IPS DF 6.9 (cell line): ENCODE measurements at regions not wholly inside any gene's neighbourhood (a gene's known extent, or its start where the extent isn't known, plus 50 kb on each side); places are given as distances from the start of the nearest gene placed in this dataset.
A peak's percentile ranks its signal among the peaks of the same experiment; 100 is the strongest.

Source experiments
- DNase-seq: peaks from one replicate; pipeline ENCODE4 v3.0.0-alpha.2; 2013; ENCODE audit warnings: low read depth, low spot score
- H3K27ac ChIP-seq: one replicate; pipeline ENCODE4 v1.5.1; 2013; ENCODE audit warnings: low read length, control low read depth
- H3K27me3 ChIP-seq: 2 replicates; pipeline ENCODE4 v1.6.1; 2013; ENCODE audit warnings: mild to moderate bottlenecking, low read length; ENCODE audit not compliant: control insufficient read depth, insufficient read depth
- H3K36me3 ChIP-seq: 2 replicates; pipeline ENCODE4 v1.6.1; 2013; ENCODE audit warnings: low read length; ENCODE audit not compliant: control insufficient read depth, insufficient read depth
- H3K4me1 ChIP-seq: 2 replicates; pipeline ENCODE4 v1.6.1; 2013; ENCODE audit warnings: low read length; ENCODE audit not compliant: control insufficient read depth, insufficient read depth
- H3K4me3 ChIP-seq: 2 replicates; pipeline ENCODE4 v1.5.1; 2013; ENCODE audit warnings: mild to moderate bottlenecking, low read length
- H3K9me3 ChIP-seq: 2 replicates; pipeline ENCODE4 v1.6.1; 2013; ENCODE audit warnings: low read length, inconsistent platforms; ENCODE audit not compliant: control insufficient read depth, insufficient read depth
- WGBS: extraction: QIAGEN DNeasy Blood & Tissue Kit; methylation state at CpG from one replicate; pipeline ENCODE4 v1.1.7; 2013; ENCODE audit warnings: mixed read lengths, missing lambda C conversion rate; ENCODE audit not compliant: insufficient read length, insufficient coverage; 5-methylcytosine and 5-hydroxymethylcytosine counted together

DNA sequence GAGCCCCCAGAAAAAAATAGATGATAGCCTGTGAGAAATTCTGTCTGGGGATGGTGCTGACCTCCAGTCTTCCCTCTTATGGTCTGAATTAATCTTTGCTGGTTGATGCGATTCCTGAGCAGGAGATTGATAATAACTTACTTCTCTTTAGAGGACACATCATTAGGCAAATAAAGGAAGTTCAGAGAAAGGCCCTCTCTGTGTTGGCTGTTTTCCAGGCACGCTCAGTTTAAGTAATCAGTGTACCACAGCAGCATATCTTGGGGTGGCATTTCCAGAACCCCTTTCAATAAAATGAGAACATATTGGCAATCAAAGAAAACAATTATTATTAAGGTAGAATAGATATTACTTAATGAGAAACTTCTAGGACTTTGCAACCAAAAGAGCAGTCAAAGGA, 1129.3 kb upstream of the RAG2 start:
- no peak overlapping the region for H3K4me3 ChIP-seq
- DNase-seq: no peak
- H3K27me3 ChIP-seq: no peaks in the 10 kb centered on the region
- no CpG with 5 or more reads among the region's 2 CpGs for WGBS
- H3K9me3 ChIP-seq: no peaks in the 10 kb centered on the region
- H3K36me3 ChIP-seq: no peaks in the 10 kb centered on the region
- no peak overlapping the region for H3K27ac ChIP-seq
- H3K4me1 ChIP-seq: no peaks in the 10 kb centered on the region

DNA sequence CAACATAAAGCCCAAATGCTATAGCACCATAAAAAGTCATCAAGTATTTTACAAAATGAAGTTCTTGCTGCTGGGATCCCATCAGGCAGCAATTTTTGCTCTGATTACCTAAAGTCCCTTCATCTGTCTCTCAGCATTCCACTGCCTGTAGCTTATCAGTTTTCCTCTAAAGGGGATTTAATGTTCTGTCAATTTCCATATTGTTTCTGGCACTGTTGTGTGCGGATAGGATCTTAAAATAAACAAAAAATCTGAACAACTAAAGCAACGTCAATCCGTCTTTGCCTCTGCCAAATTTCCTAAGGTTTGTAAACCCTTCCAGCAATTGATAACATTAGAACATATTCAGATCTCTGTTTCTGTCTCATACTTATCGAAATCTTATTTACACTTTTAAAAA, 1126.3 kb upstream of the RAG2 start:
- no peaks in the 10 kb centered on the region for H3K9me3 ChIP-seq
- no peak overlapping the region for H3K4me3 ChIP-seq
- no CpG with 5 or more reads among the region's 4 CpGs for WGBS
- no peak for DNase-seq
- no peak overlapping the region for H3K27ac ChIP-seq
- H3K27me3 ChIP-seq: no peaks in the 10 kb centered on the region
- H3K4me1 ChIP-seq: no peaks in the 10 kb centered on the region
- H3K36me3 ChIP-seq: no peaks in the 10 kb centered on the region

DNA sequence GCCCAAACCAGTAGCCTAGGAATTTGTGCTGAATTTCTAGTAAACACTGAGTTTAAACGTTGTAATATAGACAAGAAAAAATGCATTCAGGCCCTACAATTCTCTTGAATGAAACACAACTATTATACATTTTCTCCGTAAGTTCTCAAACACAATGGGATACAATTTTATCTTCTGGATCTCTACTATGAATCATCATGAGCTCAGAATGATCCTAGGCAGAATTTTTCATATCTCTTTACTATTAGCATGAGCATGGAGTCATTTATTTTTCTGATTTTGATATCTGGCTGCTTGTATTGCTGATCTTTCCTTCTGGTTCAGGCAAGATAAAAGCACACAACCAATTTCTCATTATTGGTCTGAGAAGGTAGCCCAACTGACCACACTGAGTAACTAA, 1123.4 kb upstream of the RAG2 start:
- Histone ChIP-seq H3K4me3 (no peak overlapping the region), H3K27ac (no peak overlapping the region), H3K36me3 (no peaks in the 10 kb centered on the region), H3K9me3 (no peaks in the 10 kb centered on the region), H3K27me3 (no peaks in the 10 kb centered on the region), H3K4me1 (no peaks in the 10 kb centered on the region)
- no CpG with 5 or more reads among the region's 2 CpGs for WGBS
- DNase-seq: no peak

DNA sequence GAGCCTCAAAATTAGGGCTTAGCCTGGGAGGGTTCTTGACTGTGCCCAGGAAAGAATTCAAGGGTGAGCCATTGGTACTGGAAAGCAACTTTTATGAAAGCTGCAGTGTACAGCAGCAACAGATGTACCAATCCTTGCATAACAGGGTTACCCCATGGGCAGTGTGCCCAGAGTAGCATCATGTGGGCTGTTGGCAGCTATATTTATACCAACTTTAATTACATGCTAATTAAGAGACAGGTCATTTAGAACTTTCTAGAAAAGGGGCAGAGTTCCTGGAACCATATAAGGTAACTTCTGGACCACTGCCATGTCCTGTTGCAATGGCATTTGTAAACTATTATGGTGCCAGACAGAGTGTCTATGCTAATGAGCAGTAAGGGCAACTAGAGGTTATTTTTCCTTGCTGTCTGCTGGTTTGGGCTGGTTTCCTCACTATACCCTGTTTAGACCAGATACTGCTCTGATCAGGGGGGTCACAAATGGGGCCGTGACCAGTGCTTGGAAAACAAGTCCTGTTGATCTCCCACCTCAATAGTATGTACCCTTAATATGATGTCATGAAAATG, 1120.5 kb upstream of the RAG2 start:
- no peak for DNase-seq
- WGBS: no CpG with 5 or more reads among the region's 1 CpG
- no peaks in the 10 kb centered on the region for H3K4me1 ChIP-seq
- H3K27ac ChIP-seq: no peak overlapping the region
- no peaks in the 10 kb centered on the region for H3K36me3 ChIP-seq
- no peaks in the 10 kb centered on the region for H3K27me3 ChIP-seq
- no peak overlapping the region for H3K4me3 ChIP-seq
- no peaks in the 10 kb centered on the region for H3K9me3 ChIP-seq

DNA sequence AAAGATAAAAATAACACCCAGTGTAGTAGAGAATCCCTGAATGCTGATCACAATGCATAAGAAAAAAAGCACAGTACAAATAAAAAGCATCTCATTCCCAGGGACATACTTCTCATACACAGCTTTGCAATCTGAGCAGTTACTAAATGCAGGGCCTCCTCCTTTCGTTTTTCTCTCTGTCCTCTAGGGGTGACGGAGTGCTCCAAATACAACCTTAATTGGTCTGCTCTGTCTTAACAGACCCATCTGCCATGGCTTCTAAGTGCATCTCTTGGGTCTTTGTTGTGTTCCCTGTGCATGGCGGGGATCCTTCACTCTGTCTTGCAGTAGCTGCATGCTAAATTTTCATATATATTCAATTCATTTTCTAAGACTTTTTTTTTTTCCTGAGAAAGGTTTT, 1114.2 kb upstream of the RAG2 start:
- H3K4me1 ChIP-seq: no peaks in the 10 kb centered on the region
- H3K27me3 ChIP-seq: no peaks in the 10 kb centered on the region
- H3K9me3 ChIP-seq: no peaks in the 10 kb centered on the region
- WGBS: no CpG with 5 or more reads among the region's 3 CpGs
- H3K4me3 ChIP-seq: no peak overlapping the region
- DNase-seq: peak; percentile 27
- no peaks in the 10 kb centered on the region for H3K36me3 ChIP-seq
- H3K27ac ChIP-seq: no peak overlapping the region

DNA sequence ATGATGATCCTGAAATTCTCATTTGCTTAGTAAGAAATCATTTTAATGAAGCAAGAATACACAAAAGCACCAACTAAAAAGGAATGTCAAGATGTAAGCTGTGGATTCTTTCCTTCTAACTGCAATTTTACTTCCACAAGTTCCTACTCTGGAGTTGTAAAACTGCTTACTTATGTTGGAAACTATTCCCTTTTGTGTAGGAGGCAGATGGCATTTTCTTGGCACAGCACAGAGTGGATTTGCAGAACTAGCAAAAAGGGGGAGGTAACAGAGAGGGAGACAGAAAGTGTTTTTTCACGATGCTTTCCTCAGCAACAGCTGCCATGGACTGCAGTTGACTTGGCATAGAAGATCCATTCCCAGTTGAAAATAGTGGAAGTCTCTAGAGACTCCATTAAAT, 1112.0 kb upstream of the RAG2 start:
- H3K27ac ChIP-seq: no peak overlapping the region
- H3K9me3 ChIP-seq: no peaks in the 10 kb centered on the region
- WGBS: no CpG with 5 or more reads among the region's 1 CpG
- no peak overlapping the region for H3K4me3 ChIP-seq
- H3K27me3 ChIP-seq: no peaks in the 10 kb centered on the region
- H3K36me3 ChIP-seq: no peaks in the 10 kb centered on the region
- H3K4me1 ChIP-seq: no peaks in the 10 kb centered on the region
- DNase-seq: no peak

DNA sequence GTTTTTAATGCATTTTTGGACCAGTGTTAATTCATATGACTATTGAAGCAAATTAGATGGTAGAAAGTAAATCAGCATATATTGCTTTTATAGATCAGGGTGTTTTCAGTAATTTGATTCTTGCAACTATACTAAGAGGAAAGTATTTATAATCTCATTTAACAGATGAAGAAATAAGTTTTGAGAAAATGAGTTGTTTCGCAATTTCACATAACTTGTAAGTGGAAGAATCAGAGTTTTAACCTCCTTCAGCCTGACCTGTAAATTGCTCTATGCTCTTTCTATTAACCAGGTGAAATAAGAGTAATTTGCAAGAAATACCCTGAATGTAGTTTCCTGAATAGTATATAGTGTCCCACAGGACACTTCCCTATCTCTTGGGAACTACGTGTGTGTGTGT, 1106.8 kb upstream of the RAG2 start:
- Histone ChIP-seq H3K27me3 (no peaks in the 10 kb centered on the region), H3K36me3 (no peaks in the 10 kb centered on the region), H3K27ac (no peak overlapping the region), H3K4me1 (no peaks in the 10 kb centered on the region), H3K9me3 (no peaks in the 10 kb centered on the region), H3K4me3 (no peak overlapping the region)
- no CpG with 5 or more reads among the region's 2 CpGs for WGBS
- DNase-seq: no peak

DNA sequence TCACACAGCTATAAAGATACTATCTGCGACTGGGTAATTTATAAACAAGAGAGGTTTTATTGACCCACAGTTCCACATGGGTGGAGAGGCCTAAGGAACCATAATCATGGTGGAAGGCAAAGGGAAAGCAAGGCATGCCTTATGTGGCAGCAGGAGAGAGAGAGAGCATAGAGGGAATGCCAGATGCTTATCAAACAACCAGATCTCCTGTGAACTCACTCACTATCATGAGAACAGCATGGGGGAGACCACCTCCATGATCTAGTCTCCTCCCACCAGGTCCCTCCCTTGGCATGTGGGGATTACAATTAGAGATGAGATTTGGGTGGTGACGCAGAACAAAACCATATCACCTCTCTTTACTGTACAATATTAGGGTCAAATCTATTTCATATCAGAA, 1101.6 kb upstream of the RAG2 start:
- WGBS: no CpG with 5 or more reads among the region's 2 CpGs
- no peak overlapping the region for H3K4me3 ChIP-seq
- DNase-seq: no peak
- H3K27me3 ChIP-seq: no peaks in the 10 kb centered on the region
- H3K36me3 ChIP-seq: no peaks in the 10 kb centered on the region
- H3K9me3 ChIP-seq: peaks cover 4% of the 10 kb centered on the region; the same call in 1 of the 2 replicates
- H3K4me1 ChIP-seq: no peaks in the 10 kb centered on the region
- no peak overlapping the region for H3K27ac ChIP-seq

DNA sequence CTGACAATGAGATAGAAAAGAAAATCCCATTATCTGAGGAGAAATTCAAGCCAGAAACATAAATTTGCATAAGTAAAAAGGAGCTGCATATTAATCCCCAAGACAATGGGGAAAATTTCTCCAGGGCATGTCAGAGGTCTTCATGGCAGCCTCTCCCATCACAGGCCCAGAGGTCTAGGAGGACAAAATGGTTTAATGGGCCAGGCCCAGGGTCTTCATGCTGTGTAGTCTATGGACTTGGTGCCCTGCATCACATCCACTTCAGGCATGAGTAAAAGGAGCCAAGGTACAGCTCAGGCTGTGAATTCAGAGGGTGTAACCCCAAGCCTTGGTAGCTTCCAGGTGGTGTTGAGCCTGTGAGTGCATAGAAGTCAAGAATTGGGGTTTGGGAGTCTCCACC, 1097.2 kb upstream of the RAG2 start:
- no peak for DNase-seq
- no peaks in the 10 kb centered on the region for H3K27me3 ChIP-seq
- no peak overlapping the region for H3K4me3 ChIP-seq
- no peaks in the 10 kb centered on the region for H3K36me3 ChIP-seq
- no peak overlapping the region for H3K27ac ChIP-seq
- H3K4me1 ChIP-seq: no peaks in the 10 kb centered on the region
- H3K9me3 ChIP-seq: peaks cover 4% of the 10 kb centered on the region

DNA sequence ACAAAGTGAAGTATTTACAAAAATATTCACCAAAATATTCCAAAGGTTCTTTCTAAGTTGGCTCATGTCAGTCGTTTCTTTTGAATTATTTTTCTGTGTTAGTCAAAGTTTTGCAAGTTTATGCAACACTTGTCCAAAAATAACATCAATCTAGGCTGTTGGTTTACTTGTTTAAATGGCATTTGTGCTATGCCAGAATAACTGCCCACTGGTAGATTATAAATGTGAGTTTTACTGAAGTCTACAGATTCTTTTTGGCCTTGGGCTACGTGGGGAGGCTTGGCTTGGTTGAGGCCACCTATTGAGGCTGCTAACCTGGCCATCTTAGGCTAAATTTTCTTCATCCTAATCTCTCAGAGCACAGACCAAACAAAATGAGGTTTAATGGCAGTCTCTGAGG, 1091.9 kb upstream of the RAG2 start:
- Histone ChIP-seq H3K27me3 (no peaks in the 10 kb centered on the region), H3K4me1 (no peaks in the 10 kb centered on the region), H3K4me3 (no peak overlapping the region), H3K36me3 (no peaks in the 10 kb centered on the region), H3K27ac (no peak overlapping the region), H3K9me3 (no peaks in the 10 kb centered on the region; the same call in 1 of the 2 replicates)
- WGBS: no CpG with 5 or more reads among the region's 2 CpGs
- no peak for DNase-seq

DNA sequence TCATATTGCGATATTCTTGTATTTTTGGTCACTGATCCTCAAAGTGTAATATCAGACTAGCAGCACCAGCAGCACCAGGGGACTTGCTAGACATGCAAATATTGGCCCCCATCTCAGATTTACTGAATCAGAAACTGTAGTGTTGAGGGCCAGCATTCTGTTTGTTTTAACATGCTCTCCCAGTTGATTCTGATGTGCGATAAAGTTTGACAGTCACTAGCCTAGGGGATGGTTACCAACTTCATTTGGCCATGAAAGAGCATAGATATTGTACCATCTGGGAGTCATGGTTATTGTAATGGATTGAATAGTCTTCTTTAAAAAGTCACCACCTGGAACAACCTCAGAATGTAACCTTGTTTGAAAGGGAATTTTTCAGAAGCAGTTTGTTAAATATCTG, 1090.4 kb upstream of the RAG2 start:
- Histone ChIP-seq H3K36me3 (no peaks in the 10 kb centered on the region), H3K27me3 (no peaks in the 10 kb centered on the region), H3K4me3 (no peak overlapping the region), H3K9me3 (no peaks in the 10 kb centered on the region), H3K4me1 (no peaks in the 10 kb centered on the region), H3K27ac (no peak overlapping the region)
- no CpG with 5 or more reads among the region's 2 CpGs for WGBS
- DNase-seq: no peak
